ENCODE measurements at regions not wholly inside any gene's neighbourhood (a gene's known extent, or its start where the extent isn't known, plus 50 kb on each side); places are given as distances from the start of the nearest gene placed in this dataset.

GRCh38 chr5:15021266-15022046 is 149.9 kb upstream of the ANKH start:
- no peak for DNase-seq (ENCODE audit: low read depth)

GRCh38 chr5:15020736-15021135 is 149.2 kb upstream of the ANKH start:
- no peak for TF ChIP-seq CTCF (IDR thresholded peaks at IDR 0.05; ENCODE audit: control insufficient read depth, extremely low read depth, insufficient read depth)
- no peak for DNase-seq (ENCODE audit: low read depth)
- no peak overlapping the region for H3K4me3 ChIP-seq (ENCODE audit: low read depth, low read length)

More at GRCh38 chr5:15021266-15022046, 149.9 kb upstream of the ANKH start:
- no peak for TF ChIP-seq CTCF (IDR thresholded peaks at IDR 0.05; ENCODE audit: control insufficient read depth, extremely low read depth, insufficient read depth)
- no peak overlapping the region for H3K4me3 ChIP-seq (ENCODE audit: low read depth, low read length)

GRCh38 chr5:15014809-15015208 is 143.2 kb upstream of the ANKH start:
- no peak for DNase-seq (ENCODE audit: low read depth)
- H3K4me3 ChIP-seq (ENCODE audit: low read depth, low read length) = no peak overlapping the region
- no peak for TF ChIP-seq CTCF (IDR thresholded peaks at IDR 0.05; ENCODE audit: control insufficient read depth, extremely low read depth, insufficient read depth)

GRCh38 chr5:15013654-15014463 is 142.3 kb upstream of the ANKH start:
- H3K4me3 ChIP-seq (ENCODE audit: low read depth, low read length) = no peak overlapping the region
- TF ChIP-seq CTCF (IDR thresholded peaks at IDR 0.05; ENCODE audit: control insufficient read depth, extremely low read depth, insufficient read depth) = peak; percentile 67
- peak; percentile 49 for DNase-seq (ENCODE audit: low read depth)

GRCh38 chr5:15012061-15012460 is 140.5 kb upstream of the ANKH start:
- no peak for DNase-seq (ENCODE audit: low read depth)
- H3K4me3 ChIP-seq (ENCODE audit: low read depth, low read length) = no peak overlapping the region
- no peak for TF ChIP-seq CTCF (IDR thresholded peaks at IDR 0.05; ENCODE audit: control insufficient read depth, extremely low read depth, insufficient read depth)

- H3K4me3 ChIP-seq (ENCODE audit: low read depth, low read length) = no peak overlapping the region
- no peak for DNase-seq (ENCODE audit: low read depth)
- TF ChIP-seq CTCF (IDR thresholded peaks at IDR 0.05; ENCODE audit: control insufficient read depth, extremely low read depth, insufficient read depth) = no peak
These were observed 139.4 kb upstream of the ANKH start for GRCh38 chr5:15010936-15011335.
